ENCODE measurements at regions not wholly inside any gene's neighbourhood (a gene's known extent, or its start where the extent isn't known, plus 50 kb on each side); places are given as distances from the start of the nearest gene placed in this dataset.

GRCh38 chr5:167773668-167774301 lies 517.7 kb upstream of the WWC1 start:
- Histone ChIP-seq H3K36me3 (no peaks in the 10 kb centered on the region), H3K4me3 (no peak overlapping the region), H3K27ac (no peak overlapping the region), H3K4me1 (peaks cover 0 to 8% (median 0%) of the 10 kb centered on the region in 4 donors), H3K9me3 (no peaks in the 10 kb centered on the region), H3K27me3 (no peaks in the 10 kb centered on the region)
- intact Hi-C loops (cut with DNase I; ENCODE audit: low total_unique reads) = no loop called here
- TF ChIP-seq CTCF (IDR thresholded peaks at IDR 0.05) = no peak
- no peak for DNase-seq

- Histone ChIP-seq H3K36me3 (no peaks in the 10 kb centered on the region), H3K27ac (no peak overlapping the region), H3K4me3 (no peak overlapping the region), H3K4me1 (peaks cover 0 to 8% (median 0%) of the 10 kb centered on the region in 4 donors), H3K27me3 (no peaks in the 10 kb centered on the region), H3K9me3 (no peaks in the 10 kb centered on the region)
- TF ChIP-seq CTCF (IDR thresholded peaks at IDR 0.05) = no peak
- no peak for DNase-seq
- intact Hi-C loops (cut with DNase I; ENCODE audit: low total_unique reads) = no loop called here
Observed at GRCh38 chr5:167777746-167778145, 513.7 kb upstream of the WWC1 start.

- Histone ChIP-seq H3K4me3 (no peak overlapping the region), H3K27me3 (no peaks in the 10 kb centered on the region), H3K36me3 (no peaks in the 10 kb centered on the region), H3K4me1 (peaks cover 0 to 8% (median 0%) of the 10 kb centered on the region in 4 donors), H3K9me3 (no peaks in the 10 kb centered on the region), H3K27ac (no peak overlapping the region)
- intact Hi-C loops (cut with DNase I; ENCODE audit: low total_unique reads) = no loop called here
- DNase-seq = no peak
- no peak for TF ChIP-seq CTCF (IDR thresholded peaks at IDR 0.05)
Observed at GRCh38 chr5:167778228-167778627, 513.2 kb upstream of the WWC1 start.

GRCh38 chr5:167779644-167780043 lies 511.8 kb upstream of the WWC1 start:
- H3K9me3 ChIP-seq = no peaks in the 10 kb centered on the region
- intact Hi-C loops (cut with DNase I; ENCODE audit: low total_unique reads) = no loop called here
- no peak overlapping the region for H3K4me3 ChIP-seq
- DNase-seq = no peak
- no peaks in the 10 kb centered on the region for H3K27me3 ChIP-seq
- TF ChIP-seq CTCF (IDR thresholded peaks at IDR 0.05) = no peak
- peaks cover 0 to 8% (median 0%) of the 10 kb centered on the region in 4 donors for H3K4me1 ChIP-seq
- no peaks in the 10 kb centered on the region for H3K36me3 ChIP-seq
- peak overlapping the region in 1 of 2 donors; percentile 1 for H3K27ac ChIP-seq

GRCh38 chr5:167780177-167780576 lies 511.3 kb upstream of the WWC1 start:
- no peaks in the 10 kb centered on the region for H3K27me3 ChIP-seq
- no peak overlapping the region for H3K4me3 ChIP-seq
- H3K27ac ChIP-seq = peak overlapping the region in 1 of 2 donors; percentile 1
- intact Hi-C loops (cut with DNase I; ENCODE audit: low total_unique reads) = no loop called here
- H3K36me3 ChIP-seq = no peaks in the 10 kb centered on the region
- no peak for TF ChIP-seq CTCF (IDR thresholded peaks at IDR 0.05)
- H3K4me1 ChIP-seq = peaks cover 0 to 8% (median 0%) of the 10 kb centered on the region in 4 donors
- H3K9me3 ChIP-seq = no peaks in the 10 kb centered on the region
- no peak for DNase-seq

Data from tibial artery (tissue), 4 donors.